Omental fat pad (tissue), 3 donors: ENCODE measurements at regions not wholly inside any gene's neighbourhood (a gene's known extent, or its start where the extent isn't known, plus 50 kb on each side); places are given as distances from the start of the nearest gene placed in this dataset.

Experiments
- ATAC-seq: fragments of 150-250 bp; one replicate; pipeline ENCODE4 v1.9.1; 2016; ENCODE audit warnings: mild to moderate bottlenecking, moderate library complexity; ENCODE audit not compliant: low FRiP score
- DNase-seq: peaks from one replicate; pipeline ENCODE4 v3.0.0-alpha.2; 2019; ENCODE audit warnings: low spot score
- TF ChIP-seq, protein P1 (sequence below), 3 donors: fragments of 450-650 bp; IDR thresholded peaks; one replicate each; pipeline ENCODE4 v1.5.1; 2016 to 2017; ENCODE audit warnings: antibody characterized with exemption in 3 of 3, mild to moderate bottlenecking in 3 of 3, moderate library complexity in 2 of 3

DNA sequence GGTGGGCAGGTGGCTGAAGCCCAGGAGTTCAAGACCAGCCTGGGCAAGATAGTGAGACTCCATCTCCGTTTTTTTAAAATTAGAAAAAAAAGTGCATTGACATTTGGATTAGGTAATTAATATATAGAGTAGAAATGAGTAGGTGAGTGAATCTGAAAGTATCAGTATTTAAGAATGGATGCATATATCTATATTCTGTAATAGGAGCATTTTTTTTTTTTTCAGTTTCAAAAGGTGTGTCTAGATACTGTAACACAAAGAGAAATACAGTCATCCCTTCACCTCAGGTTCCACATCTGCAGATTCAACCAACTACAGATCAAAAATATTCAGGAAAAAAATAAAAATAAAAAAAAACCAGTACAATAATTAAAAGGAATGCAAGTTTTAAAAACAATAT lies 50.8 kb downstream of the RBM27 start:
- TF ChIP-seq, protein P1, sequence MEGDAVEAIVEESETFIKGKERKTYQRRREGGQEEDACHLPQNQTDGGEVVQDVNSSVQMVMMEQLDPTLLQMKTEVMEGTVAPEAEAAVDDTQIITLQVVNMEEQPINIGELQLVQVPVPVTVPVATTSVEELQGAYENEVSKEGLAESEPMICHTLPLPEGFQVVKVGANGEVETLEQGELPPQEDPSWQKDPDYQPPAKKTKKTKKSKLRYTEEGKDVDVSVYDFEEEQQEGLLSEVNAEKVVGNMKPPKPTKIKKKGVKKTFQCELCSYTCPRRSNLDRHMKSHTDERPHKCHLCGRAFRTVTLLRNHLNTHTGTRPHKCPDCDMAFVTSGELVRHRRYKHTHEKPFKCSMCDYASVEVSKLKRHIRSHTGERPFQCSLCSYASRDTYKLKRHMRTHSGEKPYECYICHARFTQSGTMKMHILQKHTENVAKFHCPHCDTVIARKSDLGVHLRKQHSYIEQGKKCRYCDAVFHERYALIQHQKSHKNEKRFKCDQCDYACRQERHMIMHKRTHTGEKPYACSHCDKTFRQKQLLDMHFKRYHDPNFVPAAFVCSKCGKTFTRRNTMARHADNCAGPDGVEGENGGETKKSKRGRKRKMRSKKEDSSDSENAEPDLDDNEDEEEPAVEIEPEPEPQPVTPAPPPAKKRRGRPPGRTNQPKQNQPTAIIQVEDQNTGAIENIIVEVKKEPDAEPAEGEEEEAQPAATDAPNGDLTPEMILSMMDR (IDR thresholded peaks at IDR 0.05), result no peak
- no peak for DNase-seq
- no peak for ATAC-seq

DNA sequence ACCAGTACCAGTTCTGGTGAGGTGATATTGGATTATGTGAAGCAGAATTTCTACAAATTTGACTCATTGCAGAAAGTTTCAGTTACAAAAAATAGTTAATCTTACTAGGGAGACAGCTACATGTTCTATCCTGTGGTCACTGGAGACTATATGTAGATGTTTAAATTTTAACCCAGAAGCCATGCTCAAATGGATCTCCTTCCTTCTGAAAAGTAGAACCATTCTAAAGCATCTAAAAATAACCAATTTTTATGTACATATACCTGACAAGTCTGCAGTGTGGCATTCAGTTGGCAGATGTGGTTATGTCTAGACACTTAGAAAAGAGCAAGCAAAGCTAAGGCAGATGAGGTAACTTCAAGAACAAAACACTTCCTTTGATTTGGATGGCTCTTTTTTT lies 65.5 kb upstream of the POU4F3 start:
- no peak for DNase-seq
- TF ChIP-seq, protein P1 (IDR thresholded peaks at IDR 0.05), result no peak
- ATAC-seq, result no peak

DNA sequence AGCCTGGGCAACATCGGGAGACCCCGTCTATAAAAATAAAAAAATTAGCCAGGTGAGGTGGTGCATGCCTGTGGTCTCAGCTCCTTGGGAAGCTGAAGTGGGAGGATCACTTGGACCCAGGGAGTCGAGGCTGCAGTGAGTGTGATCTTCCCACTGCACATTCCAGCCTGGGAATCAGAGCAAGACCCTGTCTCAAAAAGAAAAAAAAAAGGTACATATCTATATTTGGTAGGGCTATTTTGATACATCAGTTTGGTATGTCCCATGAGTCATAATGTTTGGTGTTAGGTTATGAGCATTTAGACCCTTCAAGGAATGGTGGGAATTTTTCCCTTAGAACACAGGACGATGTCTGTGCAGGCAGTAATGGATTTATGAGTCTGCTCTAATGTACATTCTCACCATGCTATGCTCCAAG lies 55.3 kb upstream of the POU4F3 start:
- TF ChIP-seq, protein P1 (IDR thresholded peaks at IDR 0.05), result no peak
- peak; percentile 78 for ATAC-seq
- no peak for DNase-seq

DNA sequence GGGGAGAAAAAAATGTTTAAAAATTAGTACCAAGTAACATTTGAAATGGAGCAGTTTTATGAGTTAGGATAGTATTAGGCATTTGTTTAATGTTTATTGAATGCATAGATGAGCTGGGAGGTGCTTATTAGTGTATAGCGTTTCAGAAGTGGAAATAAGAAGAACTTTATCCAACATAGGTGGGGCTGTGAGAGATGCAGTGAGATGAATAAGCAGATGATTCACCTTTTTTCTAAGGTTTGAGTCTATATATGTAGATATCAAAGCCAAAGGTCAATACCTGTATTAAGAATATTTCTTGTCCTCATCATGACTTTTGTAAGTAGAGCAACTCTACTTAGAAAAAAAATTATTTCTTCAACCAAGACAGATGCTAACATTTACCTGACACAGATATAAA lies 54.6 kb upstream of the POU4F3 start:
- ATAC-seq, result no peak
- no peak for DNase-seq
- TF ChIP-seq, protein P1 (IDR thresholded peaks at IDR 0.05), result no peak
